ENCODE measurements at regions not wholly inside any gene's neighbourhood (a gene's known extent, or its start where the extent isn't known, plus 50 kb on each side); places are given as distances from the start of the nearest gene placed in this dataset.

DNA sequence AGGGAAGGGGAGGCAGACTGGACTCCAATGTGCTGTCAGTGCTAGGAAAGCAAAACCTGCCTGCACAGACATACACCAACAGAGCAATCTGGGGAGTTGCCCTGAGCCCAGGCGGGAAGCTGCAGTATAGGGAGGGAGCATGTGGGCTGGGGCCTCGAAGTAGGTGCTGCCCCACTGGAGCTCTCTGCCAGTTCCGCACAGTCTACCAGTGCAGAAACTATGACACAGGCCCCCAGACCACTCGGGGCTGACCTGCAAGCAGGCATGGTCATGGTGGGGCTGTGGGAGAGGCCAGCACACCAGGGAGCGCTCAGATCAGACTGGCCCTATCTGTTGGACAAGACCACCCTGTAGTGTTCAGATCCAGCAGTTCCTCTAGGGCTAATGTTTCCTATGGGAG lies 344.1 kb upstream of the TRAM1L1 start:
- DNase-seq (ENCODE audit: low read depth), result no peak

DNA sequence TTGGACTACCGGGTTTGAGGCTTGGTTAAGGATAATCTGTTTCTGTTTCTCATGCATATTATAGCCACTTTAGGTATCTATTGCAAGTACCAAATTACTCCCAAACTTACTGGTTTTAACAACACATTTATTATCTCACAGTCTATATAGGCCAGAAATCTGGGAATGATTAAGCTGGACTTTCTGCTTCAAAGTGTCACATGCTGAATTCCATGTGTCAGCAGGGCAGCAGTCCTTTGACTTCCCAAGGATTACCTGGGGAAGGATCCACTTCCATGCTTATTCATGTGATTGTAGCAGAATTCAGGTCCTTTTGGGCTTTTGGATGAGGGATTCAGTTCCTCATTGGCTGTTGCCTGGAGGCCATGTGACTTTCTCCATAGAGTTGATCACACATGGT lies 349.0 kb upstream of the TRAM1L1 start:
- peak; percentile 16 for DNase-seq (ENCODE audit: low read depth)

DNA sequence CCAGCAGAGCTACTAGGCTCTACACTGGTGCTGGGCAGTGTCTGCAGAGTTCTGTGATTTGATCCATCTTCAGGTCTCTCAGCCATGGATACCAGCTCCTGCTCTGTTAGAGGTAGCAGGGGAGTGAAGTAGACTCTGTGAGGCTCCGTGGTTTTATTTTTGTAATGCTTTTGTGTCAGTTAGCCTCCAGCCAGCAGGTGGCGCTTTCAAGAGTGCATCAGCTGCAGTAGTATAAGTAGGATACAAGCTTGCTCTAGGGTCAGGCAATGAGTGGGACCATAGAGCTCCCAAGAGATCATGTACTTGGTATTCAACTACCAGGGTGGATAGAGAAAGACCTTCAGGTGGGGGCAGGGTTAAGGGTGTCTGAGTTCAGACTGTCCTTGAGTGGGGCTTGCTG lies 362.5 kb upstream of the TRAM1L1 start:
- DNase-seq (ENCODE audit: low read depth), result no peak

DNA sequence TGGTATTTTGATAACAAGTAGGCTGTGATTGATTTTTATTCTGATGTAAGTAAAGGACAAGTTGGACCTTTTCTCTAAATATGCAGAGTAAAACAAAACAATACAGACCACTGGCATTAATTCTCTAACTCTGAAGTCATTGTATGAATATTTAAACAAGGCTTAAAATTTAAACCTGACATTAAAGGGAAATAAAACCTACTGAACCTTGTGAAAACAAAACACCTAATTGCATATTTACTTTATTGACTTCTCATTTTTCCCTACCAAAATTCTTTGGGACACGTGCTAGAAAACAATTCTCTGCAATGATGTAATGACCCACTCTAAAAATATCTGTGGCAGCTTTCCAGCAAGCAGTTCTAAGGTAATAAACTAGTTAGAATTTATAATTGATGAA lies 369.7 kb upstream of the TRAM1L1 start:
- DNase-seq (ENCODE audit: low read depth), result peak; percentile 78

DNA sequence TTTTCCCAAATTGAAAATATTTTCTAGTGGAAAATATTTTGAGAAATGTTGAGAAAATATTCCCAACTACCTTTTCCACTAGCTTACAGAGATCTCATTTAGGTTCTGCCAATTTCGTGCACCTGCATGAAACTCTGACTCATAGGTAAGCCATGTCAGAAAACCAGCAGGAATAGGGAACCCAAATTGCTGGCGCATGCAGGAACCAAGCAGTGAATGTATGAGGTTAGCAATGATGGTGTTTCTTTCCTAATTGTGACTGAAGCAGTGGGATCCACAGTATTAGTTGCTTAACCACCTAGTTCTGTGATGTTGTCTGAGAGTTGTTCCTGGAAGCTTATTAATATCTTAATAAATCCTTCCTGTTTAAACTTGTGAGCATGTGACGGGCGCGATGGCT lies 381.0 kb upstream of the TRAM1L1 start:
- DNase-seq (ENCODE audit: low read depth), result peak; percentile 29

DNA sequence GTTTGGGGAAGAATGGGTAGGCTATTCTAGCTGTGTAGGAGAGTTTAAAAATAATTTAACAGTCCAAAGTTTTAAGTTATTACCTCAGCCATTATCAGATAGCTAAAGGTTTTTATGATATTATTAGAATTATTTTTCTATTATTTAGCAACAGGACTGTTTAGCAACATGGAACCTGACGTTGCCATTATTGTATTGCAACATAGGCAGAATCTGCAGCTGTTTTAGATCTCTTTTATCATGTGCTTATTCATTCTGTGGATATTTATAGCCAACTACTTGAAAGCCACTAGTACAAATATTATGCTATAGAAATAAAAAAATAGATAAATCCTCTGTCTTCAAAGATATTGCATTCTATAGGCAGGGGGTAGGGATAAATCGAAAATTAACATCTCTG lies 382.0 kb upstream of the TRAM1L1 start:
- DNase-seq (ENCODE audit: low read depth), result no peak

DNA sequence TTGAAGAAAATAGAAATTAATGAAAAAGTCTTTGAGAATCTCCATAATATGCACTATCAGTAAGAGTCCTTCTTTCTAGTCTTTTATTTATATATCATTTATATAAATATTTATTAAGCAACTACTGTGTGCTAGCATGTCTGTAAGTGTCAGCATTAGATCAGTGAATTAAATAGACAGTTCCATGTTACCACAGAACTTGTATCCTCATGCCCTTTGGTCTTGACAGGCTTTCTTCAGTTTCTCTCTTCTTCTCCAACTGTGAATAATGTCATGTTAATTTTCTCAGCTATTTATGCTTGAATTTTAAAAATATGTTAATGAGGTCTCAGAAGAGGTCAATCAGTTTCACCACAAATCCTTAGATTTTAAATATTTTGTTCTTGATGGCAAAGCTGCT lies 389.6 kb upstream of the TRAM1L1 start:
- no peak for DNase-seq (ENCODE audit: low read depth)

DNA sequence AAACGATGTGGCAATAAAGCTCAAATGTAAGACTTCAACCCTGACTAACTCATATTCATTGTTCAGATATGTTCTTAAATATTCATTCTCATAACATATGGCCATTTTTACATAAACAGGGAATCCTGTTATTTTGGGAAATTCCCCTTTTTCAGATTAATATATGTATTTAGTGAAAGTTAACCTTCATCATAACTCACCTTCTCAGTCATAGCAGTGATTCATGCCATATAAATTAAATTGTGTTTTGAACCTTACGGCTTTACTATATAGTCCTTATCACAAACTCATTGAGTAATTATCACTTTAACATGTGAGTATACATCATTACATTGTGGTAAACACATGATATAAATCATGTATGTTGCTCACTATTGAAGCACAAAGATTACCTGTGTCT lies 392.5 kb upstream of the TRAM1L1 start:
- no peak for DNase-seq (ENCODE audit: low read depth)

DNA sequence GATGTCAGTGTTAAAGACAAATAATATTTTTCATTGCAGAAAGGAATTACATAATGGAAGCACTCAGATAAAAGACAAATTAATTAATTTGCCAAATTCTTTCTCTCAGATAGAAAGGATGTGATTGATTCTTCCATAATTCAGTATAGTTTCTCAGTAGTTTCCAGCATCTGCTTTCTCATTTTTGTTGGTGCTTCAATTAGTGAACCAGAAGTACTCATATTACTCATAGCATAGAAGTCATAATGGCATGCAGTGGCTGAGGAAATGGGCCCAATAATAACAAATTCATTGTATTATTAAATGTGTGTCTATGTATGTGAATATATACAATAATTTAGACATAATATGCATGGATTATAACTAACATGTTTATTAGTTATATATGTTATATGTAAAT lies 393.3 kb upstream of the TRAM1L1 start:
- DNase-seq (ENCODE audit: low read depth), result no peak

DNA sequence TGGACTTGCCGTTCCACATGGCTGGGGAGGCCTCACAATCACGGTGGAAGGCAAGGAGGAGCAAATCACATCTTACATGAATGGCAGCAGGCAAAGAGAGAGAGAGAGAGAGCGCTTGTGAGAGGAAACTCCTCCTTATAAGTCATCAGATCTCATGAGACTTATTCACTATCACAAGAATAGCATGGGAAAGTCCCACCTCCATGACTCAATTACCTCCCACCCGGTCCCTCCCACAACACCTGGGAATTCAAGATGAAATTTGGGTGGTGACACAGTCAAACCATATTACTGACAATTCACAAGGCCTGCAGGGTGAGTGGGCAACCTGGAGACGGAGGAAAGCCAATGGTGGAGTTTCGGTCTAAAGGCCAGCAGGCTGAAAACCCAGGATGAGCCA lies 394.3 kb upstream of the TRAM1L1 start:
- peak; percentile 14 for DNase-seq (ENCODE audit: low read depth)

DNA sequence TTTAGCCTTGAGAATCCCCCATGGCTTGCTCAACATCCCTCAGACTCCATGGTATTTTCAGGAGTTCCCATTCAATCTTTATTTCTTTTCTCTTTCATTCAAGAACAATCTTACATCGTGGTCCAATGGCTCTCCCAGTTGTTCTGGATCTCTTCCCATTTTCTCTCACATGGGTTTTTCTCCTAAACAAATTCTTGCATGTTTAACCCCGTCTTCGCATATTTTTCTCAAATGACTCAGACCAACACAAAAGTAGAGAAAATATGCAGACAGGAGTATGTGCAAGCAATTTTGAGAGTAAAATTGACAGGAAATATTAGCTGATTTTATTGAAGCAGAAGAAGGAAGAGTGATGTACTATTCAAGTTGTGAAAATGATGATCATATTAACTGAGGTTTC lies 396.4 kb upstream of the TRAM1L1 start:
- peak; percentile 68 for DNase-seq (ENCODE audit: low read depth)

DNA sequence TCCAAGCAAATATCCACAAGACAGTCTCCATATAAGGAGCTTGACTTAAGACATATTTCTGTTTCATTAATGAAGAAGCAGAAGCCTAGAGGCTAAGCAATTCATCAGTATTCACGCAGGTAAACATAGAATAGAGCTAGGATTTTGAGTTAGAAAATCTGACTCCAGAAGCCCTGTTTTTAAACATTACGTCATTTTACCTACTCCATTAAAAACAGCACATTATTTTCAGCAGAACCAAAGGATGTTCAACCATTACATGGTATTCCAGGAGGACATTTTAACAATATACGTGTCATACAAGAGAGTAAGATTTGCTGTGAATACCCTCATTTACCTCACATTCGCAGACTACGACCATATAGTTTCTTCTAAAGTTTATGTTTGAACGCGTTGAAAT lies 403.3 kb upstream of the TRAM1L1 start:
- DNase-seq (ENCODE audit: low read depth), result no peak

DNA sequence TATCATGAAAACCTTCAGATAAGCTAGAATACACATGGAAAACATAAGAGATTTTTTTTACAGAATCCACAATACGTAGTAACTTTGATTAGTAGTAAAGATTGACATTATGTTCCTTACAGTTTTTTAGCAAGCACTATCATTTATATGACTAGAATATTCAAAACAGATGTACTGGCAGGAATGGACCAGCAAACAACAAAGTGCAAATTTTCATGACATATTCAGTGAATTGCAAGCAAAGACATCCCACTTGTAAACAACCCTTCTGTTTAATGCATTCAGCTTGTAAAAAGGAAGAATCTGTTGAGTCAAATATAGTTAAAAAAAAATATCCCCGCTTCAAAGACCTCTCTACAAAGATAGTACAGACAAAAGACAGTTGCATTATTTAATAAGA lies 403.7 kb upstream of the TRAM1L1 start:
- DNase-seq (ENCODE audit: low read depth), result no peak

DNA sequence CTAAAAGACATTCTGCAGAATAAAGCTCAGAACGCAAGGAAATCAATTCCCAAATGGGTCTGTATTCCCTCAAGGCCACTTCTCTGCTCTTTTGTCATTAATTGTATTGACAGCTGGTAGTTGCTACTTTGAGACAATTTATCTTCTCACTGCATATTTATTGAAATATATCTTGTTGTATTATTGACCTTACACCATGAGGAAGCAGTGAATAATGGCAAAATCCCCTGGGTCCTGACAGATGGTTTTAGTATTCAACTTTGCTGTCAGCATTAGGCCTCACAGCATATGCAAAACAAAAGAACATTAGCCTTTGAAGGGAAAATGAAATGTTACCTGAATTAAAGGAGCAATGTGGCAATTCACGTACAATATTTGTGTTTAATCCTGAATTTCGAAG lies 406.1 kb upstream of the TRAM1L1 start:
- DNase-seq (ENCODE audit: low read depth), result no peak

DNA sequence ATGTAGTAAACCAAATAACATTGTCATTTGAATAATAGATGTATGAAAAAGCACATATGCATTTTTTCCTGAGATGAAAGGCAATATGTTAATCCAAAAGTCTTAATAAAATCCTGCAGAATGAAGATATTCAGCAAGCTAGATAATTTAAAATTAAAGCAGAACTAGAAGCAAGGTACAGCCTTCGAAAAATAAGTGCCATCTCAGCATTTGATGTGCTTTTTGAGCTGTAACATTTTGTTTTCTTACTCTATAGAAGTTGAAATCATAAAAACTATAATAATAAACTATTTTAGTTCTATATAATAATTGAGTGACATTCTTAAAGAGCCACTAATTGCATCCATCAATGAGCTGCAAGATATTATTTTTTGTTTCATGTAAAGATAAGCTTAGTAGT lies 410.4 kb upstream of the TRAM1L1 start:
- no peak for DNase-seq (ENCODE audit: low read depth)

DNA sequence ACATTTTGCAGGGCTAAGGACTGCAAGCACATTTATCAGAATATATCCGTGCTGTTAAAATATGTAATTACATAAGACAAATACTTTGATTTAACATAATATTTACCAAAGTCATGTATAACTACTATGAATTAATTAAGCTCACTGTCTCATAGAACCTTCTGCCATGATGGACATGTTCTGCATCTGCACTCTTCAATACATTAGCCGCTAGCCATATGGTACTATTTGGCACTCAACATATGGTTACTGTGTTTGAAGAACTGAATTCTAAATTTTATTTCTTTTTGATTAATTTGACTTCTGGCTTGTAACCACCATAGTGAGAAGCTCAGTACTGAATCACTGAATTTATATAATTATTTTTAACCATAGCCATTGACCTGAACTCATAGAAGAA lies 427.0 kb upstream of the TRAM1L1 start:
- no peak for DNase-seq (ENCODE audit: low read depth)

DNA sequence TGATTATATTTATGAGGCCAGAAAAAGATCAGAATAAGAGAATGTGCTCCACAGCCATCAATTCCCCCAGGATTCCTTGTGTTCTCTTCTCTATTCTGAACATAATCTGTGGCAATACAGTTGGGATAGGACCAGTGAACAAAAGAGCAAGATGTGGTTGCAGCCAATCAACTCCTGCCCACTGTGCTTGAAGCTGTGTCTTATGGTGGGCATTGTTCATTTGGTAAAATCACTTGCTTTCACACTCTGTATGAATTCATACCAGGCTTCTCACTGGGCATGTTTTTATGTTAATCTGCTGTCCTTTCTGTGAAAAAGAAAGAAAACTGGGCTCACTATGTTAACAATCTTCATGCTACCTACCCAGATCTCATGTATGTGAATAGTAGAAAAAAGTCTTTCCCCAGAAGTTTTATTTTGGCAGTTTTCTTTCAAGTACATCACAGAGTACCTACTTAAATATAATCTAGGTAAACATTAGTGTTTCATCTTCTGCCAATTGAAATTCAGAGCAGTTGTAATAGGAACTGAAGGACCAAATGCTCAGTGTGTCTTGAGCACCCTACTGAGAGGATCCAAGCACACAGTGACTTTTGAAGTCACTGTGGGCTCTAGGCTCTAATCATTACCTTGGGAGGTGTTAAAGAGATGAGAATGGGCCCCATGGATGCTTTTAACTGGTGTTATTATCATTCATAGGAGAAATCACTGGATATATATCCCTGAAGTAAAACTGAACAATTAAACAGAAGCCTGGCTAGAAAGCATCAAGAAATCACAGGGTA lies 429.2 kb upstream of the TRAM1L1 start:
- no peak for DNase-seq (ENCODE audit: low read depth)

DNA sequence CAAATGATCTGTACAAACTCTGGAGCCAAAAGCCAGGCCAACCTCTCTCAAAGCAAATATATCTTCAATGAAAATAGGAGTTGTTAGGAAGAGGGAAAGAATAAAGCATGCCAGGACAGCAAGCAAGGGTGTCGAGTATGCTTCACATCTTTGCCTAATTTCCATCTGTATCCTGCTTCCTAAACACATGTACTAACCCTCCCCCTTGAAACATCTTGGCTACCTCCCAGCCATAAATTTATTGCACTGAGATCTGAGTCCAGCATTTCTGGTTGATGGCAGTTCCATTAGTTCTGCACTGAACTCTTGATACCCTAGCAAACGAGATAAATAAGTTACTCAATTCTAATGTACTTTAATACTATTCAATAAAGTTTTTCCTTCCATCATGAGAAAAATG lies 430.5 kb upstream of the TRAM1L1 start:
- DNase-seq (ENCODE audit: low read depth), result no peak

DNA sequence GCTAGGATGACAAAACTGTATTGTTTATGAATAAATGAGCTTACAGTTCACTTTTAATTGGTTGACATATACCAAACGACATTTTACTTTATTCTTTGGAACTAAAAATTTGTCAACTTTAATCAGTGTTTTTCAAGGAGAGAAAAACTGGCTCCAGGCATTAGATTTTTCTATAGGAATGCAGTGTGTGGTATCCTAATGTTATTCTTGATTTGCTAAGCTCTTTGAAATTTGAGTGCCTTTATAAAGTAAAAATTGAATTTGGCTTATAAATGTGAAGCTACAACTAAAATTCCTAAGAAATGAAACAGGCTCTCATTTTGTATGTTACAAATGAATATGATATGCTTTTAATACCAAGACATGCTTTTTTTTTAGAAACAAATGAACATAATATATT lies 442.2 kb upstream of the TRAM1L1 start:
- DNase-seq (ENCODE audit: low read depth), result no peak

DNA sequence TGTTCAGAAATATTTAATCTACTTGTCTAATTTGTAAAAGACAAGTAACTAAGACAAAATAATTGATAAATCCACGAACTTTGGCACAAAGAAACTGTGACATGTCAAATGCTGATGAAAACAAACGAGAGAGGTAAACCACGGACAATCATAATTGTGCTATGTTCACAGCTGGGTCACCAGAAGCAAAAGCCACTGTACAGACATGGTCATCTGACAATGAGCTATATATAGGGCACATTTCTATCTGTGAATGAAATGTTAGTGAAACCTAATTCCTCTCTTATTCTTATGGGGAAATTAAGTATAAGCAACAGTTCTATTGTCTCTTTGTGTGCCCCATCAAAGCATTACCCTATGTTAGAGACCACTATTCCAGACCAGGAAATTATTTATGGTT lies 444.0 kb upstream of the TRAM1L1 start:
- no peak for DNase-seq (ENCODE audit: low read depth)

DNA sequence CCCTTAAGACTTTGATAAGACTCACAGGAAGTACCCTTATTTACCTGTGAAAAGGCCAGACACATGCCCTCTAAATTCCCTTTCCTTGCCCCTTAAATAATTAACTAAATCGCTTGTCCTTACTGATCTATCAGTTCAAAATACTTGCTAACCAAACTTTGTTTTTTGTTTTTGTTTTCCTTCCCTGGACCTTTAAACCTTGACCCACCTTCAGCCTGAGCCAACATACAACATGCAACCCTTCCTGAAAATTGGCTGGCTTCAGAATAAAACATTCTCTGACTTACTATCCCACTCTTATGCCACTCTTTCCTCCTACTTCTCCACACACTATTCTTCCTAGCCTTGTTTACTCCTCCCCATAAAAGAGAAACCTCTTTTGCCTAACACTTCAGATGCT lies 448.1 kb upstream of the TRAM1L1 start:
- DNase-seq (ENCODE audit: low read depth), result no peak

DNA sequence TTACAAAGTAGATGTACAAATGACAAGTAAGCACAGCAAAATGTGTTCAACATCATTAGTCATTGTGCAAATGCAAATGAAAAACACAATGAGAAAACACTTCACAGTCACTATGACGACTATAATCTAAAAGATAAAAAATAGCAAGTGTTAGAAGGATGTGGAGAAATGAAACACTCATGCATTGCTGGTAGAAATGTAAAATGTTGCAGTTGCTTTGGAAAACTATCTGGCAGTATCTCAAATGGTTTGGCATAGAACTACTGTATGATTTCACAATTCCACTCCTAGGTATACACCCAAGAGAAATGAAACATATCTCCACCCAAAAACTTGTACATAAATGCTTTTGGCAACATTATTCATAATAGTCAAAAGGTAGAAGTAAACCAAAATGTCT lies 459.7 kb upstream of the TRAM1L1 start:
- no peak for DNase-seq (ENCODE audit: low read depth)

DNA sequence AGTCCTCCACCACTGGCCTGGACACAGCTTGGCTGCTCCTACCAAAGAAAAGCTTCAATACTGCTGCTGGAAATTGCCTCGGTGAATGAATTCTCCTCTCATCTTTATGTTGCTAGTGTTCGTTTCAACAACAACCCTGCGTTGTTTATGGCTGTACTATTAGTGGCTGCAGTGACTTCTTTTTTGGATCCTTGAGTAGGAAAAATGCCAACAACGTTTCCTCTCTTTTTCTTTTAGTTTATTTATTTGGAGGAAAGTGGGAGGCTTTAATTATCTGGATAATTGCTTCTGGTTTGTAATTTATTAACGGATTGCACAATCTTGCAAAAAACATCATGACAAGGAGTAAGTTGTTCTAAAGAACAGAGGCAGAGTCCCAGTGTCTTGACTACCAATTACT lies 464.1 kb upstream of the TRAM1L1 start:
- peak; percentile 90 for DNase-seq (ENCODE audit: low read depth)

DNA sequence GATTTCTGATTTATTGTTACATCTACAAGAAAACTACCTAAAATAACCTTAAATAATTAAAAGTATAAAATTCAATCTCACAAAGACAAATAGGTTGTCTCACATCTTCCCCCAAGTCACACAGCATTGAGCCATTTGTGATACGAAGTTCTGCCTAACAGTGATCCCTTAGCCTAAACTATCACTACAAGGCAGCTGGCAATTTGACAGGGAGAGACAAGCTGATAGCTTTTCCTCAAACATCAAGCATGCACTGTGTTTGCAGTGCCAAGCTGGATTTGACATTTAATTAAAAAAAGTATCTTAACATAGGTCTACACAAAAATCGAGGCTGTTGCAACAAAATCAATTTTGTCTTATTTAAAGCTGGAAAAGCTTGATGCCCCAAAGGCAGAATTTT lies 464.7 kb upstream of the TRAM1L1 start:
- no peak for DNase-seq (ENCODE audit: low read depth)

Measured in renal cortical epithelial cell (primary cell).